ENCODE measurements at regions not wholly inside any gene's neighbourhood (a gene's known extent, or its start where the extent isn't known, plus 50 kb on each side); places are given as distances from the start of the nearest gene placed in this dataset.
"Not testable (repeated sequence)": the region's sequence is repeated elsewhere in the genome, so short reads cannot be mapped to it uniquely, and the experiment has no call there.

DNA sequence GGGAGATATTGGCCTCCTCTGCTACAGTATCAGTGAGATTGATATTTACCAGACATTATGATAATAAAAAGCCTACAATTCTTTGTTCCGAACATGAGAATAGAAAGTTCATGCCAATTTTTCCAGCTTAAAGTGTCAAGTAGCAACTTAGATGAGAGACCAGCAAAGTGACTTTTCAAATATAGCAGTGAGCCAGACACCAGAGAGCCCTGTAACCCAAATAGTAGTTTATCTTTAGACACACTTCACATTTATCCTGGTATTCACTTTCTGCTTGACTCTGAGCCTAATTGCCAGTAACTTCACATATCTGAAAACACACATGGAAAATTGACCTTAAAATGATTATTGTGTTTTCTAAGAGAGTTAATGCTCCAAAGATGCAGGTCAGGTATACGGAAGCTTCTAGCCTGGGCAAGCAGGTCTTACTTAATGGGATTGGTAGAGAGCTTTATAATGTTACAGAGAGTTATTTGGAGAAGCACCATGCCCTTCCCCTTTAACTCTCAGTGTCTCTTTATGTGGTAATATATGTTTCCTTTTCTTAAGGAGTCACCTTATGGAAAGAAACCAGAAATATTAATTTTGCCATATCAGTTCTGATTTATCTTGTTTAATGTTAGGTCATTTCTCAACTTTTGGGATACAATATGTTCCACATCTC lies 852.3 kb upstream of the CHORDC1 start:
- Mint-ChIP-seq H3K27ac (no peak overlapping the region), H3K9me3 (peaks cover 7% of the 10 kb centered on the region), H3K4me3 (no peak overlapping the region), H3K4me1 (no peaks in the 10 kb centered on the region), H3K36me3 (peaks cover 3% of the 10 kb centered on the region), H3K27me3 (ENCODE audit: low read depth) (no peaks in the 10 kb centered on the region)
- TF ChIP-seq, protein P1, sequence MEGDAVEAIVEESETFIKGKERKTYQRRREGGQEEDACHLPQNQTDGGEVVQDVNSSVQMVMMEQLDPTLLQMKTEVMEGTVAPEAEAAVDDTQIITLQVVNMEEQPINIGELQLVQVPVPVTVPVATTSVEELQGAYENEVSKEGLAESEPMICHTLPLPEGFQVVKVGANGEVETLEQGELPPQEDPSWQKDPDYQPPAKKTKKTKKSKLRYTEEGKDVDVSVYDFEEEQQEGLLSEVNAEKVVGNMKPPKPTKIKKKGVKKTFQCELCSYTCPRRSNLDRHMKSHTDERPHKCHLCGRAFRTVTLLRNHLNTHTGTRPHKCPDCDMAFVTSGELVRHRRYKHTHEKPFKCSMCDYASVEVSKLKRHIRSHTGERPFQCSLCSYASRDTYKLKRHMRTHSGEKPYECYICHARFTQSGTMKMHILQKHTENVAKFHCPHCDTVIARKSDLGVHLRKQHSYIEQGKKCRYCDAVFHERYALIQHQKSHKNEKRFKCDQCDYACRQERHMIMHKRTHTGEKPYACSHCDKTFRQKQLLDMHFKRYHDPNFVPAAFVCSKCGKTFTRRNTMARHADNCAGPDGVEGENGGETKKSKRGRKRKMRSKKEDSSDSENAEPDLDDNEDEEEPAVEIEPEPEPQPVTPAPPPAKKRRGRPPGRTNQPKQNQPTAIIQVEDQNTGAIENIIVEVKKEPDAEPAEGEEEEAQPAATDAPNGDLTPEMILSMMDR (IDR thresholded peaks at IDR 0.05; ENCODE audit: unreplicated experiment) = no peak
- DNase-seq (ENCODE audit: low spot score in 2 of 2, unreplicated experiment in 2 of 2) = no peak

DNA sequence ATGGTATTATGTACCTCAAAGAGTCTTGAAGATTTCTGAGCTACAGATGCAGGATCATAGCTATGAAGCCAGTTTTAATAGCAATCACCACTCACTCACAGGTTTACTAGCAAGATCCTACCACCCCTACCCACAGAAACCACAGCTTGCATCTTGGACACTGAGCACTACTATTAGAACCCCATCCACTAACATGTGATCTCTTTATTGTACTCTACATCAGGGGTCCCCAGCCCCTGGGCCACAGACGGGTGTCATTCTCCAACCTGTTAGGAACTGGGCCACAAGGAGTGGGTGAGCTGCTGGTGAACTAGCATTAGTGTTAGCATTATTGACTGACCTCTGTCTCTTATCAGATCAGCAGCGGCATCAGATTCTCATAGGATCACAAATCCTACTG lies 844.8 kb upstream of the CHORDC1 start:
- no peaks in the 10 kb centered on the region for H3K4me1 Mint-ChIP-seq
- H3K9me3 Mint-ChIP-seq = peaks cover 4% of the 10 kb centered on the region
- peaks cover 3% of the 10 kb centered on the region for H3K36me3 Mint-ChIP-seq
- H3K27me3 Mint-ChIP-seq (ENCODE audit: low read depth) = no peaks in the 10 kb centered on the region
- no peak overlapping the region for H3K4me3 Mint-ChIP-seq
- TF ChIP-seq, protein P1 (IDR thresholded peaks at IDR 0.05; ENCODE audit: unreplicated experiment) = no peak
- no peak overlapping the region for H3K27ac Mint-ChIP-seq
- no peak for DNase-seq (ENCODE audit: low spot score in 2 of 2, unreplicated experiment in 2 of 2)

DNA sequence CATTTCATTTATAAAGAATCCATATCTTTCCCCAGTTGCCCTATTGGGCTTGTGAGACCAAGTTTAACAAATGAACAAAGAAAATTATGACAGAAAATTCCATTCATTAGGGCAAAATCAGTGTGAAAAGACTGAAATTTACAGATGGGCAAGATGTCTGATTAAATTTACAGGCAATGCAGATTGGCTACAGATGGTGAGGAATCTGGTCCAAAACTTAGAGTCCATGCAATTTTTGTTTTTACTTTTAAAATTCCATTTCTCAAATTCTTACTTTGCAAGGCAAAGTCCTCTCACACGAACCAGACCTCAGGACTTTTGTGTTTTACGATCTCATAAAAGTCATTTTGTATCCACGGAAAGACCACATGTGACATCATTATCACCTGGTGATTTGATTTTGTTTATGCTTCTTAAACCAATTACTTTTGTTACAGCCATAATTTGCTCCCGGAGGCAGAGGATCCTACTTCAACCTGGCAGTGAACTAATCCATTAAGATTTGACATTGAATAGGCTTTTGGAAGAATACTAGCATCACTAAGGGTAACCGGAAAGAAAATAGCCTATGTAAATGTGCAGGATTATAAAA lies 843.7 kb upstream of the CHORDC1 start:
- TF ChIP-seq, protein P1 (IDR thresholded peaks at IDR 0.05; ENCODE audit: unreplicated experiment) = no peak
- Mint-ChIP-seq H3K27me3 (ENCODE audit: low read depth) (no peaks in the 10 kb centered on the region), H3K9me3 (no peaks in the 10 kb centered on the region)

DNA sequence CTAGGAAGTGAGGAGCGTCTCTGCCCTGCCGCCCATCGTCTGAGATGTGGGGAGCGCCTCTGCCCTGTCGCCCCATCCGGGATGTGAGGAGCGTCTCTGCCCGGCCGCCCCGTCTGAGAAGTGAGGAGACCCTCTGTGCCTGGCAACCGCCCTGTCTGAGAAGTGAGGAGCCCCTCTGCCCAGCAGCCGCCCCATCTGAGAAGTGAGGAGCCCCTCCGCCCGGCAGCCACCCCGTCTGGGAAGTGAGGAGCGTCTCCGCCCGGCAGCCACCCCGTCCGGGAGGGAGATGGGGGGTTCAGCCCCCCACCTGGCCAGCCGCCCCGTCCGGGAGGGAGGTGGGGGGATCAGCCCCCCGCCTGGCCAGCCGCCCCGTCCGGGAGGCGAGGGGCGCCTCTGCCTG lies 840.5 kb upstream of the CHORDC1 start:
- not testable (repeated sequence) for H3K4me3 Mint-ChIP-seq; H3K4me1 Mint-ChIP-seq; DNase-seq (ENCODE audit: low spot score in 2 of 2, unreplicated experiment in 2 of 2); H3K36me3 Mint-ChIP-seq; H3K27ac Mint-ChIP-seq; H3K27me3 Mint-ChIP-seq (ENCODE audit: low read depth)
- H3K9me3 Mint-ChIP-seq = peaks cover 12% of the 10 kb centered on the region

More for the DNA sequence above, 843.7 kb upstream of the CHORDC1 start:
- Mint-ChIP-seq H3K4me1 (no peaks in the 10 kb centered on the region), H3K4me3 (no peak overlapping the region), H3K36me3 (no peaks in the 10 kb centered on the region), H3K27ac (no peak overlapping the region)
- no peak for DNase-seq (ENCODE audit: low spot score in 2 of 2, unreplicated experiment in 2 of 2)

DNA sequence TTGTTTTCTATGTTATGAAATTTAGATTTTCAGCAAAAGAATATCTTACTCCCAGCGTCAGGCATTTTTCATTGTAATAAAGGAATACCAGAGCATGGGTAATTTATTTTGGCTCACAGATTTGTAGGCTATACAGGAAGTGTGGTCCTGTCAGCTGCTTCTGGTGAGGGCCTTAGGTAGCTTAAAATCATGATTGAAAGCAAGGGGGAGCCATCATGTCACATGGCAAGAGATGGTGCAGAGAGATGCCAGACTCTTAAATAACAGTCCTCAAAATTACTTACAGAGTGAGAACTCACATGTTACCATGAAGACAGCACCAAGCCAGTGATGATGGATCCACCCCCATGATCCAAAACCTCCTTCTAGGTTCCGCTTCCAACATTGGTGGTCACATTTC lies 825.0 kb upstream of the CHORDC1 start:
- no peaks in the 10 kb centered on the region for H3K36me3 Mint-ChIP-seq
- H3K27ac Mint-ChIP-seq = no peak overlapping the region
- no peaks in the 10 kb centered on the region for H3K9me3 Mint-ChIP-seq
- DNase-seq (ENCODE audit: low spot score in 2 of 2, unreplicated experiment in 2 of 2) = no peak
- TF ChIP-seq, protein P1 (IDR thresholded peaks at IDR 0.05; ENCODE audit: unreplicated experiment) = no peak
- H3K4me3 Mint-ChIP-seq = no peak overlapping the region
- no peaks in the 10 kb centered on the region for H3K4me1 Mint-ChIP-seq
- no peaks in the 10 kb centered on the region for H3K27me3 Mint-ChIP-seq (ENCODE audit: low read depth)

DNA sequence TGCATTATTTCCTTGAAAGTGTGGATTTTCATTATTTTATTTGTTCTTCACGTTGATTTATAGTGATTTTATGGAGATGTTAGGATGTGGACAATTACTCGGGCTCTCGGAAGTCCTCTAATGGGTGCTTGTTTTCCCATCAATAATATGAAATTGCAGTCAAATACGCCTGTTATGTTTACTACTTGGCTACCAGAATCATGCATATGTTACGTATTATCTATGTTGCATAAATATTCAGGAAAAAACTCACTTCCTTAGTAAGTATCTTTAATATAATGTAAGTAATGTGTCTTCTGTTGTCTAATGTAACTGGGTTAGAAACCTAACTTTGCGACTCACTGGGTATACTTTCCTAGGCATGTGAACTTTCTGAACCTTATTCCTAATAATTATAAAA lies 823.4 kb upstream of the CHORDC1 start:
- DNase-seq (ENCODE audit: low spot score in 2 of 2, unreplicated experiment in 2 of 2) = no peak
- no peaks in the 10 kb centered on the region for H3K9me3 Mint-ChIP-seq
- no peaks in the 10 kb centered on the region for H3K36me3 Mint-ChIP-seq
- H3K4me3 Mint-ChIP-seq = no peak overlapping the region
- no peak overlapping the region for H3K27ac Mint-ChIP-seq
- H3K27me3 Mint-ChIP-seq (ENCODE audit: low read depth) = no peaks in the 10 kb centered on the region
- no peaks in the 10 kb centered on the region for H3K4me1 Mint-ChIP-seq
- TF ChIP-seq, protein P1 (IDR thresholded peaks at IDR 0.05; ENCODE audit: unreplicated experiment) = no peak

Measured in mesothelial cell of epicardium (in vitro differentiated cells).